ENCODE measurements at regions not wholly inside any gene's neighbourhood (a gene's known extent, or its start where the extent isn't known, plus 50 kb on each side); places are given as distances from the start of the nearest gene placed in this dataset.

GRCh38 chr5:102099766-102100331, 196.2 kb downstream of the SLCO4C1 start:
- TF ChIP-seq CTCF (conservative IDR thresholded peaks at IDR 0.05; ENCODE audit: low read depth, low read length) (no peak), EZH2 (IDR thresholded peaks at IDR 0.05; ENCODE audit: borderline replicate concordance, low read depth, low read length, poor library complexity, severe bottlenecking) (no peak)

Measured in A673 (cell line).